Mesenchymal stem cell (in vitro differentiated cells and primary cell): ENCODE measurements at regions not wholly inside any gene's neighbourhood (a gene's known extent, or its start where the extent isn't known, plus 50 kb on each side); places are given as distances from the start of the nearest gene placed in this dataset.

Experiments
- DNase-seq: peaks from one replicate; pipeline ENCODE4 v3.0.0-alpha.2; 2013
- H2AFZ ChIP-seq: one replicate; pipeline ENCODE4 v1.6.1; 2013; ENCODE audit warnings: low read depth, mild to moderate bottlenecking, control low read depth, inconsistent platforms, low read length, moderate library complexity
- H2AK5ac ChIP-seq: 2 replicates; pipeline ENCODE4 v1.6.1; 2013; ENCODE audit warnings: low read length, moderate library complexity, mild to moderate bottlenecking, inconsistent platforms; ENCODE audit not compliant: severe bottlenecking
- H2BK120ac ChIP-seq: one replicate; pipeline ENCODE4 v1.6.1; 2013; ENCODE audit warnings: low read depth, mild to moderate bottlenecking, inconsistent platforms, low read length, moderate library complexity
- H2BK12ac ChIP-seq, 2 experiments: one replicate each; pipeline ENCODE4 v1.6.1; 2013; ENCODE audit warnings: inconsistent platforms in 2 of 2, low read length in 2 of 2, mild to moderate bottlenecking in 2 of 2, moderate library complexity in 2 of 2, control low read depth in 1 of 2
- H2BK15ac ChIP-seq: one replicate; pipeline ENCODE4 v1.6.1; 2013; ENCODE audit warnings: mild to moderate bottlenecking, low read depth, inconsistent platforms; ENCODE audit not compliant: poor library complexity, severe bottlenecking
- H2BK5ac ChIP-seq: 2 replicates; pipeline ENCODE4 v1.6.1; 2013; ENCODE audit warnings: low read depth, mild to moderate bottlenecking, low read length, control low read depth, inconsistent platforms; ENCODE audit not compliant: poor library complexity, severe bottlenecking
- H3K14ac ChIP-seq, 2 experiments: one replicate each; pipeline ENCODE4 v1.6.1; 2013; ENCODE audit warnings: inconsistent platforms in 2 of 2, low read length in 2 of 2, control low read depth in 1 of 2, mild to moderate bottlenecking in 1 of 2, moderate library complexity in 1 of 2
- H3K18ac ChIP-seq, 2 experiments: one replicate each; pipeline ENCODE4 v1.6.1; 2013; ENCODE audit warnings: inconsistent platforms in 2 of 2, low read length in 2 of 2, control low read depth in 1 of 2, low read depth in 1 of 2, mild to moderate bottlenecking in 1 of 2
- H3K23ac ChIP-seq, 2 experiments: one replicate each; pipeline ENCODE4 v1.6.1; 2013; ENCODE audit warnings: inconsistent platforms in 2 of 2, low read length in 2 of 2, mild to moderate bottlenecking in 2 of 2, moderate library complexity in 2 of 2, control low read depth in 1 of 2
- H3K27ac ChIP-seq: 2 replicates; pipeline ENCODE4 v1.5.1; 2013; ENCODE audit warnings: mild to moderate bottlenecking, moderate library complexity, low read length, control low read depth, inconsistent platforms; ENCODE audit not compliant: poor library complexity, severe bottlenecking
- H3K27me3 ChIP-seq, 2 experiments: 2 replicates each; pipeline versions ENCODE4 v1.6.1 to v1.7.0; 2013; ENCODE audit warnings: low read length in 2 of 2, mild to moderate bottlenecking in 2 of 2, moderate library complexity in 2 of 2, control low read depth in 1 of 2, inconsistent platforms in 1 of 2; ENCODE audit not compliant: control insufficient read depth in 1 of 2, insufficient read depth in 1 of 2
- H3K36me3 ChIP-seq, 2 experiments: 2 replicates each; pipeline versions ENCODE4 v1.6.1 to v1.7.0; 2013; ENCODE audit warnings: low read length in 2 of 2, control low read depth in 1 of 2, inconsistent platforms in 1 of 2, low read depth in 1 of 2, mild to moderate bottlenecking in 1 of 2; ENCODE audit not compliant: insufficient read depth in 2 of 2, control insufficient read depth in 1 of 2
- H3K4ac ChIP-seq, 2 experiments: one replicate each; pipeline ENCODE4 v1.6.1; 2013; ENCODE audit warnings: inconsistent platforms in 2 of 2, low read length in 2 of 2, mild to moderate bottlenecking in 2 of 2, moderate library complexity in 2 of 2, control low read depth in 1 of 2, low read depth in 1 of 2
- H3K4me1 ChIP-seq: 2 replicates; pipeline ENCODE4 v1.6.1; 2013; ENCODE audit warnings: low read depth, low read length, control low read depth; ENCODE audit not compliant: control insufficient read depth, insufficient read depth
- H3K4me2 ChIP-seq: 2 replicates; pipeline ENCODE4 v1.6.1; 2013; ENCODE audit warnings: low read length, mild to moderate bottlenecking, inconsistent platforms; ENCODE audit not compliant: poor library complexity, severe bottlenecking
- H3K4me3 ChIP-seq, 2 experiments: 2 replicates each; pipeline versions ENCODE4 v1.5.1 to v1.7.0; 2013; ENCODE audit warnings: low read length in 2 of 2, mild to moderate bottlenecking in 2 of 2, control low read depth in 1 of 2, low read depth in 1 of 2; ENCODE audit not compliant: insufficient read depth in 1 of 2
- H3K79me1 ChIP-seq: replicated peaks from 2 replicates; pipeline ENCODE4 v1.6.1; 2013; ENCODE audit warnings: mild to moderate bottlenecking, control low read depth, low read length, inconsistent platforms; ENCODE audit not compliant: poor library complexity, severe bottlenecking
- H3K9ac ChIP-seq: 2 replicates; pipeline ENCODE4 v1.7.0; 2013; ENCODE audit warnings: mild to moderate bottlenecking, low read length, moderate library complexity
- H3K9me3 ChIP-seq: 2 replicates; pipeline ENCODE4 v1.7.0; 2013; ENCODE audit warnings: mild to moderate bottlenecking, low read length; ENCODE audit not compliant: control insufficient read depth
- H4K8ac ChIP-seq: one replicate; pipeline ENCODE4 v1.6.1; 2013; ENCODE audit warnings: inconsistent platforms, mild to moderate bottlenecking, low read length, moderate library complexity
- H4K91ac ChIP-seq: one replicate; pipeline ENCODE4 v1.6.1; 2013; ENCODE audit warnings: mild to moderate bottlenecking, low read length, inconsistent platforms
- WGBS: methylation state at CpG from one replicate; pipeline ENCODE4 v1.1.7; 2013; ENCODE audit warnings: mixed read lengths; 5-methylcytosine and 5-hydroxymethylcytosine counted together

- no peak overlapping the region for H2AK5ac ChIP-seq
- H4K8ac ChIP-seq = no peak overlapping the region
- H2AFZ ChIP-seq = no peak overlapping the region
- no peaks in the 10 kb centered on the region for H3K36me3 ChIP-seq
- 57% methylated on average over 3 of the region's 4 CpGs for WGBS
- peak overlapping the region; percentile 37 for H3K9ac ChIP-seq
- H2BK120ac ChIP-seq = no peak overlapping the region
- H2BK12ac ChIP-seq = peak overlapping the region in 1 of 2 experiments; percentile 54
- no peak overlapping the region for H3K4me3 ChIP-seq
- H3K14ac ChIP-seq = no peak overlapping the region
- no peak overlapping the region for H2BK5ac ChIP-seq
- H3K27ac ChIP-seq = peak overlapping the region; percentile 57
- H3K4me1 ChIP-seq = peaks cover 2% of the 10 kb centered on the region
- H3K4ac ChIP-seq = no peak overlapping the region
- H3K18ac ChIP-seq = no peak overlapping the region
- peak; percentile 50 for DNase-seq
- H3K27me3 ChIP-seq = no peaks in the 10 kb centered on the region
- no peaks in the 10 kb centered on the region for H3K79me1 ChIP-seq
- H4K91ac ChIP-seq = no peak overlapping the region
- H3K9me3 ChIP-seq = no peaks in the 10 kb centered on the region
- H3K4me2 ChIP-seq = no peak overlapping the region
- H2BK15ac ChIP-seq = no peak overlapping the region
- no peak overlapping the region for H3K23ac ChIP-seq
Measured at GRCh38 chr5:57532513-57533497, 50.2 kb upstream of the ACTBL2 start.
